CD4-positive, alpha-beta T cell (primary cell): ENCODE measurements at regions not wholly inside any gene's neighbourhood (a gene's known extent, or its start where the extent isn't known, plus 50 kb on each side); places are given as distances from the start of the nearest gene placed in this dataset.

Experiments used
- ATAC-seq: fragments of 200-7000 bp; cut with Tn5 transposase; one replicate; pipeline ENCODE4 v1.10.0; 2022; ENCODE audit warnings: mild to moderate bottlenecking; ENCODE audit not compliant: poor library complexity
- CTCF ChIA-PET: fragments of 350-600 bp; sonication (Branson Sonifier 250); formaldehyde crosslinking; loops from one replicate; lab custom pipeline; 2021; ENCODE audit warnings: antibody characterized with exemption, inconsistent platforms; lab: Charles Lee
- POLR2A ChIA-PET: fragments of 350-600 bp; sonication (Branson Sonifier 250); formaldehyde crosslinking; loops from one replicate; lab custom pipeline; 2021; ENCODE audit warnings: antibody characterized with exemption, inconsistent platforms; lab: Charles Lee
- DNase-seq, 14 experiments: peaks; one replicate each; pipeline ENCODE4 v3.0.0-alpha.2; 2013 to 2020; ENCODE audit warnings: mixed read lengths in 2 of 14
- H3K27ac ChIP-seq, 2 donors: one replicate each; pipeline versions ENCODE4 v1.5.1 to v1.7.0; 2013; ENCODE audit warnings: low read length in 2 of 2, low read depth in 1 of 2, mild to moderate bottlenecking in 1 of 2
- H3K27me3 ChIP-seq, 2 experiments: 1 replicate in 1 of 2; 2 replicates in 1 of 2; pipeline versions ENCODE4 v1.6.1 to v1.7.0; 2013; ENCODE audit warnings: low read length in 2 of 2, control low read depth in 1 of 2, mild to moderate bottlenecking in 1 of 2, moderate library complexity in 1 of 2; ENCODE audit not compliant: insufficient read depth in 2 of 2, control insufficient read depth in 1 of 2
- H3K36me3 ChIP-seq: one replicate; pipeline ENCODE4 v1.6.1; 2013; ENCODE audit warnings: low read length, control low read depth; ENCODE audit not compliant: insufficient read depth
- H3K4me1 ChIP-seq: one replicate; pipeline ENCODE4 v1.6.1; 2013; ENCODE audit warnings: low read length, control low read depth; ENCODE audit not compliant: insufficient read depth
- H3K4me3 ChIP-seq: one replicate; pipeline ENCODE4 v1.5.1; 2013; ENCODE audit warnings: mild to moderate bottlenecking, low read length, moderate library complexity
- H3K9me3 ChIP-seq, 2 experiments: 1 replicate in 1 of 2; 2 replicates in 1 of 2; pipeline versions ENCODE4 v1.6.1 to v1.7.0; 2013; ENCODE audit warnings: low read length in 2 of 2, mild to moderate bottlenecking in 2 of 2, control low read depth in 1 of 2, moderate library complexity in 1 of 2; ENCODE audit not compliant: control insufficient read depth in 1 of 2, insufficient read depth in 1 of 2
- H3K27ac Mint-ChIP-seq: one replicate; pipeline ENCODE4 v1.8.0; 2020; ENCODE audit warnings: mixed read lengths
- H3K27me3 Mint-ChIP-seq: one replicate; pipeline ENCODE4 v1.8.0; 2021; ENCODE audit warnings: mixed read lengths
- H3K36me3 Mint-ChIP-seq: one replicate; pipeline ENCODE4 v1.8.0; 2021; ENCODE audit warnings: low read depth, mixed read lengths
- H3K4me1 Mint-ChIP-seq: one replicate; pipeline ENCODE4 v1.8.0; 2021; ENCODE audit warnings: low read depth, mixed read lengths
- H3K4me3 Mint-ChIP-seq: one replicate; pipeline ENCODE4 v1.8.0; 2020; ENCODE audit warnings: mild to moderate bottlenecking, mixed read lengths
- H3K9me3 Mint-ChIP-seq: one replicate; pipeline ENCODE4 v1.8.0; 2020; ENCODE audit warnings: mixed read lengths
- intact Hi-C, 2 experiments: fragments of 100-400 bp; cut with DNase I in 1 of 2; cut with micrococcal nuclease in 1 of 2; formaldehyde crosslinking; loops; one replicate each; pipeline versions ENCODE4 v1.15.1 to v1.9.0; 2023 to 2025; cut with DNase I, micrococcal nuclease
- TF ChIP-seq, protein P1 (sequence below): fragments of 200-600 bp; IDR thresholded peaks from one replicate; pipeline ENCODE4 v1.8.0; 2022; ENCODE audit warnings: antibody characterized with exemption, mild to moderate bottlenecking

- CTCF ChIA-PET, result no interaction called here
- H3K27me3 Mint-ChIP-seq, result peaks cover 12% of the 10 kb centered on the region
- no peak overlapping the region for H3K4me3 Mint-ChIP-seq
- no peaks in the 10 kb centered on the region for H3K9me3 ChIP-seq
- no peak for DNase-seq
- no peaks in the 10 kb centered on the region for H3K4me1 Mint-ChIP-seq
- H3K27me3 ChIP-seq, result peaks cover 3% of the 10 kb centered on the region in 2 experiments
- H3K27ac Mint-ChIP-seq, result no peak overlapping the region
- no peak overlapping the region for H3K27ac ChIP-seq
- intact Hi-C loops, result no loop called here
- TF ChIP-seq, protein P1, sequence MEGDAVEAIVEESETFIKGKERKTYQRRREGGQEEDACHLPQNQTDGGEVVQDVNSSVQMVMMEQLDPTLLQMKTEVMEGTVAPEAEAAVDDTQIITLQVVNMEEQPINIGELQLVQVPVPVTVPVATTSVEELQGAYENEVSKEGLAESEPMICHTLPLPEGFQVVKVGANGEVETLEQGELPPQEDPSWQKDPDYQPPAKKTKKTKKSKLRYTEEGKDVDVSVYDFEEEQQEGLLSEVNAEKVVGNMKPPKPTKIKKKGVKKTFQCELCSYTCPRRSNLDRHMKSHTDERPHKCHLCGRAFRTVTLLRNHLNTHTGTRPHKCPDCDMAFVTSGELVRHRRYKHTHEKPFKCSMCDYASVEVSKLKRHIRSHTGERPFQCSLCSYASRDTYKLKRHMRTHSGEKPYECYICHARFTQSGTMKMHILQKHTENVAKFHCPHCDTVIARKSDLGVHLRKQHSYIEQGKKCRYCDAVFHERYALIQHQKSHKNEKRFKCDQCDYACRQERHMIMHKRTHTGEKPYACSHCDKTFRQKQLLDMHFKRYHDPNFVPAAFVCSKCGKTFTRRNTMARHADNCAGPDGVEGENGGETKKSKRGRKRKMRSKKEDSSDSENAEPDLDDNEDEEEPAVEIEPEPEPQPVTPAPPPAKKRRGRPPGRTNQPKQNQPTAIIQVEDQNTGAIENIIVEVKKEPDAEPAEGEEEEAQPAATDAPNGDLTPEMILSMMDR, result no peak
- no peaks in the 10 kb centered on the region for H3K36me3 Mint-ChIP-seq
- no peak overlapping the region for H3K4me3 ChIP-seq
- POLR2A ChIA-PET, result no interaction called here
- H3K36me3 ChIP-seq, result no peaks in the 10 kb centered on the region
- no peak for ATAC-seq
- H3K9me3 Mint-ChIP-seq, result no peaks in the 10 kb centered on the region
- H3K4me1 ChIP-seq, result no peaks in the 10 kb centered on the region
These were observed 69.7 kb downstream of the GLYATL1 start for GRCh38 chr11:59008947-59009346.

GRCh38 chr11:59009661-59010060 is 70.4 kb downstream of the GLYATL1 start:
- no peaks in the 10 kb centered on the region for H3K9me3 Mint-ChIP-seq
- CTCF ChIA-PET, result no interaction called here
- peaks cover 17% of the 10 kb centered on the region for H3K27me3 Mint-ChIP-seq
- ATAC-seq (no peak), DNase-seq (peak in 2 of 14 experiments; percentile 7 to 8)
- no peak overlapping the region for H3K27ac ChIP-seq
- no peak overlapping the region for H3K27ac Mint-ChIP-seq
- H3K4me3 ChIP-seq, result no peak overlapping the region
- peaks cover 3% of the 10 kb centered on the region in 2 experiments for H3K27me3 ChIP-seq
- no peaks in the 10 kb centered on the region for H3K36me3 Mint-ChIP-seq
- H3K36me3 ChIP-seq, result no peaks in the 10 kb centered on the region
- no peaks in the 10 kb centered on the region for H3K4me1 ChIP-seq
- POLR2A ChIA-PET, result no interaction called here
- H3K4me3 Mint-ChIP-seq, result no peak overlapping the region
- no peaks in the 10 kb centered on the region for H3K4me1 Mint-ChIP-seq
- intact Hi-C loops, result no loop called here
- TF ChIP-seq, protein P1, result no peak
- H3K9me3 ChIP-seq, result no peaks in the 10 kb centered on the region

- intact Hi-C loops, result no loop called here
- Histone ChIP-seq H3K27me3 (peaks cover 3% of the 10 kb centered on the region in 2 experiments), H3K4me3 (no peak overlapping the region), H3K27ac (no peak overlapping the region), H3K4me1 (no peaks in the 10 kb centered on the region), H3K9me3 (no peaks in the 10 kb centered on the region), H3K36me3 (no peaks in the 10 kb centered on the region)
- POLR2A ChIA-PET, result no interaction called here
- CTCF ChIA-PET, result no interaction called here
- TF ChIP-seq, protein P1, result no peak
- H3K4me3 Mint-ChIP-seq, result no peak overlapping the region
- H3K4me1 Mint-ChIP-seq, result no peaks in the 10 kb centered on the region
- peaks cover 23% of the 10 kb centered on the region for H3K27me3 Mint-ChIP-seq
- no peaks in the 10 kb centered on the region for H3K36me3 Mint-ChIP-seq
- DNase-seq (peak in 1 of 14 experiments; percentile 1), ATAC-seq (no peak)
- H3K27ac Mint-ChIP-seq, result no peak overlapping the region
- no peaks in the 10 kb centered on the region for H3K9me3 Mint-ChIP-seq
These were observed 71.4 kb downstream of the GLYATL1 start for GRCh38 chr11:59010708-59011107.
